ENCODE measurements at regions not wholly inside any gene's neighbourhood (a gene's known extent, or its start where the extent isn't known, plus 50 kb on each side); places are given as distances from the start of the nearest gene placed in this dataset.
"Not testable (repeated sequence)": the region's sequence is repeated elsewhere in the genome, so short reads cannot be mapped to it uniquely, and the experiment has no call there.

DNA sequence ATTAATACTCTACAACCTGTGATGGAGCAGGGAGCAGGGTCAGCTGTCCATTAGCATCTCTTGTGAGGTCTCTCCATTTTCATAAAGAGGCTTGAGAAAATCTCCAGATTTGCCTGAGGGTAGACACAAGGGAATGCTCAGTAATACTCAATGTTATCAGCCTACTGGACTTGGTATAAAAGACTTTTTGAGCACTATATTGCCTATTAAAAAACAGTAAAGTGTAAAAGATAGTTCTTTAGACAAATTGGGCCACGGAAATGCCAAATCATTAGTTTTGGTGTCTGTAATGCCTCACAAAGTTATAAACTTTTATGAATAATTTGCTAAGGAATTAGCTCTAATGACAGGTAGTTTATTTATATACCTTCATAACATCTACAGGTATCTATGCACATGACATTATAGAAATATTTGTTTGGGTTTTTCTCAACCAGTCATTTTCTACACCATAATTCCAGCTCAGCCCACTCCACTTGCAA is 1524.9 kb upstream of the TPTE start:
- not testable (repeated sequence) for H3K4me3 Mint-ChIP-seq; H3K4me1 Mint-ChIP-seq; H3K27ac Mint-ChIP-seq; DNase-seq; ATAC-seq (ENCODE audit: low read depth in 2 of 2)
- peaks cover 0 to 24% of the 10 kb centered on the region in 2 donors for H3K36me3 Mint-ChIP-seq
- H3K27me3 Mint-ChIP-seq: peaks cover 17 to 28% (median 21%) of the 10 kb centered on the region in 3 donors
- peaks cover 25 to 52% (median 39%) of the 10 kb centered on the region in 7 donors for H3K9me3 Mint-ChIP-seq

- no peak overlapping the region for H3K27ac Mint-ChIP-seq
- H3K36me3 Mint-ChIP-seq: peaks cover 0 to 19% of the 10 kb centered on the region in 2 donors
- DNase-seq: no peak
- H3K27me3 Mint-ChIP-seq: peaks cover 12 to 23% (median 16%) of the 10 kb centered on the region in 3 donors
- no peak for ATAC-seq (ENCODE audit: low read depth in 2 of 2)
- H3K9me3 Mint-ChIP-seq: peaks cover 20 to 48% (median 36%) of the 10 kb centered on the region in 7 donors
- H3K4me3 Mint-ChIP-seq: no peak overlapping the region
- no peaks in the 10 kb centered on the region for H3K4me1 Mint-ChIP-seq
These were observed 1524.4 kb upstream of the TPTE start for GRCh38 chr21:8997011-8997440.

DNA sequence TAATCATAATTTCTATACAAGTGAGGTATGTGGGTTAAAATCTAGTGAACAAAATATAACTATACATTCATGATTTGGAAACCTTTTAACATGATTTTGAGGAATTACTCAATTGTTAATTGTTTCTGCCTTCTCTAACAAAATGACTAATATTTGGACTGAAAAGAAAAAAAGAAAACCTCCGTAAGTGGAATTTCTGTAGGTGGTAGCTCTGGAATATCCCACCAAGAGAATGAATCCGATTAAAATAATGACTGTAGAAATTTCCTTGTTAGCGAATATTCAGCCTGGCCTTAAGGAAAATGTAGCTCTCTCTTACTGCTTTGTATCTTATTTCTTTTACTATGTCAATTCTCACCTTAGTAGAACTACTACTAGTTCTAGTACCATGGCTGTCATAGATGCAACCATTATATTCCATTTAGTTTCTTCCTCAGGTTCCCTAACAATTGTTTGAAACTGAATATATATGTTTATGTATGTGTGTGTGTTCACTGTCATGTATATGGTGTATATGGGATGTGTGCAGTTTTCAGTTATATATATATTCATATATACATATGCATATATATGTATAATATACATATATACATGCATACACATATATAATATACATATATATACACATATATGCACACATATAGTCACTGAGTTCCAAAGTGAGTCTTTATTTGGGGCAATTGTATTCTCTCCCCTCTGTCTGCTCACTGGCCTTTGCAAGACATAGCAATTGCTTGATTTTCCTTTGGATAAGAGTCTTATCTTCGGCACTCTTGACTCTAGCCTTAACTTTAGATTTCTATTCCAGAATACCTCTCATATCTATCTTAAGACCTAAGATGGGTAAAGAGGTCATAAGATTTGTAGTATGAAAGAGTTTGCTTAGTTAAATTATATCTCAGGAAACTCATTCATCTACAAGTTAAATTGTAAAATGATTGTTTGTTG is 1523.7 kb upstream of the TPTE start:
- not testable (repeated sequence) for H3K27ac Mint-ChIP-seq; H3K4me3 Mint-ChIP-seq; DNase-seq; ATAC-seq (ENCODE audit: low read depth in 2 of 2); H3K4me1 Mint-ChIP-seq
- Mint-ChIP-seq H3K9me3 (peaks cover 13 to 46% (median 31%) of the 10 kb centered on the region in 7 donors), H3K27me3 (peaks cover 5 to 16% (median 9%) of the 10 kb centered on the region in 3 donors), H3K36me3 (peaks cover 0 to 12% of the 10 kb centered on the region in 2 donors)

DNA sequence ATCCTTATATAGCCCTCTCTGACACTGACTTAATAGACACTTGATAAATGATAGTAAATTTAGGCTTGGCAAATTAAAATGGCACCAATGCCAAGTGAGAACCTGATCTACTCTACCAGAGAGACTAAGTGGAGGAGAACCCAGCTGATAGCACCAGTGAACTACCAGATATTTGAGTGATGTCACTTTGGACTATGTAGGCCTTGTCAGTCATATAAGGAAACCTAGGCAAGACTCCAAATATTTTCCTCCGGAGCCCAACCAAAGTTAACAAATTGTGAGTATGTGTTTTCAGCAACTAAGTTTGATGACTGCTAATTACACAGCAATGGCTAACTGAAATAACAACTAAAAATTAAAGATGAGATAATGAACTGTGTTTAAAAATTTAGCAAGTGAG is 1522.9 kb upstream of the TPTE start:
- not testable (repeated sequence) for H3K36me3 Mint-ChIP-seq; ATAC-seq (ENCODE audit: low read depth in 2 of 2); H3K27ac Mint-ChIP-seq; DNase-seq; H3K4me3 Mint-ChIP-seq; H3K4me1 Mint-ChIP-seq; H3K27me3 Mint-ChIP-seq
- peaks cover 6 to 38% (median 28%) of the 10 kb centered on the region in 7 donors for H3K9me3 Mint-ChIP-seq

- Mint-ChIP-seq H3K9me3 (peaks cover 3 to 39% (median 27%) of the 10 kb centered on the region in 7 donors), H3K27me3 (peaks cover 0 to 5% (median 0%) of the 10 kb centered on the region in 3 donors), H3K4me3 (no peak overlapping the region), H3K36me3 (no peaks in the 10 kb centered on the region), H3K27ac (no peak overlapping the region), H3K4me1 (no peaks in the 10 kb centered on the region)
- DNase-seq (no peak), ATAC-seq (ENCODE audit: low read depth in 2 of 2) (no peak)
These were observed 1522.3 kb upstream of the TPTE start for GRCh38 chr21:8998946-8999681.

DNA sequence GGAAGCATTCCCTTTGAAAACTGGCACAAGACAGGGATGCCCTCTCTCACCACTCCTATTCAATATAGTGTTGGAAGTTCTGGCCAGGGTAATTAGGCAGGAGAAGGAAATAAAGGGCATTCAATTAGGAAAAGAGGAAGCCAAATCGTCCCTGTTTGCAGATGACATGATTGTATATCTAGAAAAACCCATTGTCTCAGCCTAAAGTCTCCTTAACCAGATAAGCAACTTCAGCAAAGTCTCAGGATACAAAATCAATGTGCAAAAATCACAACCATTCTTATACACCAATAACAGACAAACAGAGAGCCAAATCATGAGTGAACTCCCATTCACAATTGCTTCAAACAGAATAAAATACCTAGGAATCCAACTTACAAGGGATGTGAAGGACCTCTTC is 1521.3 kb upstream of the TPTE start:
- DNase-seq; H3K36me3 Mint-ChIP-seq; H3K4me3 Mint-ChIP-seq; H3K27me3 Mint-ChIP-seq; H3K4me1 Mint-ChIP-seq; ATAC-seq (ENCODE audit: low read depth in 2 of 2); H3K27ac Mint-ChIP-seq: not testable (repeated sequence)
- H3K9me3 Mint-ChIP-seq: peaks cover 3 to 43% (median 31%) of the 10 kb centered on the region in 7 donors

GRCh38 chr21:9000671-9001070 is 1520.7 kb upstream of the TPTE start:
- H3K4me3 Mint-ChIP-seq; H3K27ac Mint-ChIP-seq; ATAC-seq (ENCODE audit: low read depth in 2 of 2); H3K4me1 Mint-ChIP-seq; DNase-seq; H3K36me3 Mint-ChIP-seq; H3K27me3 Mint-ChIP-seq: not testable (repeated sequence)
- H3K9me3 Mint-ChIP-seq: peaks cover 3 to 44% (median 29%) of the 10 kb centered on the region in 7 donors

DNA sequence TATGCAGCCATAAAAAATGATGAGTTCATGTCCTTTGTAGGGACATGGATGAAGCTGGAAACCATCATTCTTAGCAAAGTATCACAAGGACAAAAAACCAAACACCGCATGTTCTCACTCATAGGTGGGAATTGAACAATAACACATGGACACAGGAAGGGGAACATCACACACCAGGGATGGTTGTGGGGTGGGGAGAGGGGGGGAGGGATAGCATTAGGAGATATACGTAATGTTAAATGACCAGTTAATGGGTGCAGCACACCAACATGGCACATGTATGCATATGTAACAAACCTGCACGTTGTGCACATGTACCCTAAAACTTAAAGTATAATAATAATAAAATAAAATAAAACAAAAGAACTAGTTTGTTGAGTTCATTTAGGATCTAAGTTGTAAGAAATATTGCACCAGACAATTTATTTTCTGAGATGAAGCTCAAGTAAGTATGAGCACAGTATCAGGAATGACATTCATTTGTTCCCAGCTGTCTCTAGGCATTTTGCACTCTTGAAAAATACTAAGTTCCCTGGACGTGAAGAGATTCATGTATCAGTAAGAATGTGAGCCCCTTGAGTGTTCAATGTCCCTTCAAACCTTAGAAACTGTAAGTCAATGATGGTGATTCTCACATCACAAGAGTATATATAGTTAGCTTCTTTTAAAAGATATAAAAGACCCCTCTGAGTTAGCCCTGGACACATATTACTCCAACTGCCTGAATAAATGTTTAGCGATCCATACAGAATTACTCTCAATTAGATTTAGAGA is 1519.3 kb upstream of the TPTE start:
- H3K4me1 Mint-ChIP-seq; DNase-seq; H3K4me3 Mint-ChIP-seq; H3K36me3 Mint-ChIP-seq; H3K27ac Mint-ChIP-seq; ATAC-seq (ENCODE audit: low read depth in 2 of 2): not testable (repeated sequence)
- Mint-ChIP-seq H3K9me3 (peaks cover 0 to 49% (median 37%) of the 10 kb centered on the region in 7 donors), H3K27me3 (peaks cover 0 to 14% (median 0%) of the 10 kb centered on the region in 3 donors)

GRCh38 chr21:9003909-9004814 is 1517.2 kb upstream of the TPTE start:
- peaks cover 0 to 57% (median 39%) of the 10 kb centered on the region in 7 donors for H3K9me3 Mint-ChIP-seq
- H3K4me1 Mint-ChIP-seq: not testable (repeated sequence)

DNA sequence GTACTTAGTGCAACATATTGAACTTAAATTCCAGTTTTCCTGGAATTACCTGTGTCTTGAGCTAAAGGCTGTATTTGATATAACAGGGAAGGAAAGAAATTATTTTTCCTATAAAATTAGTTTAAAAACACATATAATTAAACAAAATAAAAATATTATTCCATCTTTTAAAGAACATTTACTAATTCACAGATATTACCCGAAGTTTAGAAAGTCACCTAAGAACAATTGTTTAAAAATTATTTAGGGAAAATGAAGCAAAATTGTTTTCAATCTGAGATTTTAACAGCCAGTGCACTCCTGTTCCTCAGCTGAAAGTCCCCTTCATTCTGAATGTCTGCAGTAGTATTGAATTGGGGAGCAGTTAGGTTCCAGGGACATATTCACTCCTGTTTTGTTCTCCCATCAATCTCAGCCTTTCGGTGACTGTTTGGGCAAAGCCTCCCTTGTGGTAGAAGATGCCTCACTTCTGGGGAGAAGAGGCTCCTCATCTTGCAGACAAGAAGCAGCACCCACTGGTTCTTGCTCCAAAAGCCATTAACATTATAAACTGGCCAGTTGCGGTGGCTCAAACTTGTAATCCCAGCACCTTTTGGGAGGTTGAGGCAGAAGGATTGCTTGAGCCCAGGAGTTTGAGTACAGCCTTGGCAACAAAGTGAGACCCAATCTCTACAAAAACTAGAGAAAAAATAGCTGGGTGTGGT is 1516.4 kb upstream of the TPTE start:
- not testable (repeated sequence) for H3K36me3 Mint-ChIP-seq; DNase-seq; H3K4me1 Mint-ChIP-seq; ATAC-seq (ENCODE audit: low read depth in 2 of 2); H3K27ac Mint-ChIP-seq; H3K4me3 Mint-ChIP-seq
- Mint-ChIP-seq H3K9me3 (peaks cover 0 to 55% (median 38%) of the 10 kb centered on the region in 7 donors), H3K27me3 (peaks cover 0 to 27% (median 0%) of the 10 kb centered on the region in 3 donors)

More at GRCh38 chr21:9003909-9004814, 1517.2 kb upstream of the TPTE start:
- not testable (repeated sequence) for H3K36me3 Mint-ChIP-seq; H3K27ac Mint-ChIP-seq; H3K4me3 Mint-ChIP-seq; ATAC-seq (ENCODE audit: low read depth in 2 of 2); DNase-seq
- H3K27me3 Mint-ChIP-seq: peaks cover 0 to 24% (median 0%) of the 10 kb centered on the region in 3 donors

GRCh38 chr21:9005671-9006070 is 1515.7 kb upstream of the TPTE start:
- not testable (repeated sequence) for DNase-seq; H3K27ac Mint-ChIP-seq; H3K36me3 Mint-ChIP-seq; ATAC-seq (ENCODE audit: low read depth in 2 of 2); H3K4me1 Mint-ChIP-seq; H3K4me3 Mint-ChIP-seq
- peaks cover 1 to 50% (median 31%) of the 10 kb centered on the region in 7 donors for H3K9me3 Mint-ChIP-seq
- H3K27me3 Mint-ChIP-seq: peaks cover 0 to 27% (median 0%) of the 10 kb centered on the region in 3 donors

Measured in naive B cell (primary cell).